ENCODE measurements at regions not wholly inside any gene's neighbourhood (a gene's known extent, or its start where the extent isn't known, plus 50 kb on each side); places are given as distances from the start of the nearest gene placed in this dataset.
"Not testable (repeated sequence)": the region's sequence is repeated elsewhere in the genome, so short reads cannot be mapped to it uniquely, and the experiment has no call there.

- no peak for TF ChIP-seq CTCF (IDR thresholded peaks at IDR 0.05; ENCODE audit: insufficient read depth, low read length, severe bottlenecking)
- Histone ChIP-seq H3K4me3 (ENCODE audit: low read depth, low read length) (no peak overlapping the region), H3K36me3 (ENCODE audit: control insufficient read depth, insufficient read depth, low read length) (no peaks in the 10 kb centered on the region), H3K27me3 (ENCODE audit: control insufficient read depth, insufficient read depth, low read length) (no peaks in the 10 kb centered on the region)
- DNase-seq (ENCODE audit: low read depth) (peak; percentile 29), FAIRE-seq (no peak)
Measured at GRCh38 chr4:11976726-11977263, 548.1 kb upstream of the HS3ST1 start.

GRCh38 chr4:11973270-11973669 lies 544.6 kb upstream of the HS3ST1 start:
- Histone ChIP-seq H3K27me3 (ENCODE audit: control insufficient read depth, insufficient read depth, low read length) (no peaks in the 10 kb centered on the region), H3K4me3 (ENCODE audit: low read depth, low read length) (no peak overlapping the region), H3K36me3 (ENCODE audit: control insufficient read depth, insufficient read depth, low read length) (no peaks in the 10 kb centered on the region)
- FAIRE-seq (no peak), DNase-seq (ENCODE audit: low read depth) (no peak)
- TF ChIP-seq CTCF (IDR thresholded peaks at IDR 0.05; ENCODE audit: insufficient read depth, low read length, severe bottlenecking): no peak

- FAIRE-seq: no peak
- TF ChIP-seq CTCF (IDR thresholded peaks at IDR 0.05; ENCODE audit: insufficient read depth, low read length, severe bottlenecking): no peak
Measured at GRCh38 chr4:11970754-11971153, 542.1 kb upstream of the HS3ST1 start.

GRCh38 chr4:11966782-11967181 lies 538.1 kb upstream of the HS3ST1 start:
- Histone ChIP-seq H3K4me3 (ENCODE audit: low read depth, low read length) (no peak overlapping the region), H3K36me3 (ENCODE audit: control insufficient read depth, insufficient read depth, low read length) (no peaks in the 10 kb centered on the region), H3K27me3 (ENCODE audit: control insufficient read depth, insufficient read depth, low read length) (no peaks in the 10 kb centered on the region)
- TF ChIP-seq CTCF (IDR thresholded peaks at IDR 0.05; ENCODE audit: insufficient read depth, low read length, severe bottlenecking): no peak
- FAIRE-seq (no peak), DNase-seq (ENCODE audit: low read depth) (no peak)

More at GRCh38 chr4:11970754-11971153, 542.1 kb upstream of the HS3ST1 start:
- Histone ChIP-seq H3K4me3 (ENCODE audit: low read depth, low read length) (no peak overlapping the region), H3K27me3 (ENCODE audit: control insufficient read depth, insufficient read depth, low read length) (no peaks in the 10 kb centered on the region), H3K36me3 (ENCODE audit: control insufficient read depth, insufficient read depth, low read length) (no peaks in the 10 kb centered on the region)
- no peak for DNase-seq (ENCODE audit: low read depth)

GRCh38 chr4:11954093-11954492 lies 525.4 kb upstream of the HS3ST1 start:
- no peak for FAIRE-seq
- Histone ChIP-seq H3K27me3 (ENCODE audit: control insufficient read depth, insufficient read depth, low read length) (no peaks in the 10 kb centered on the region), H3K4me3 (ENCODE audit: low read depth, low read length) (no peak overlapping the region), H3K36me3 (ENCODE audit: control insufficient read depth, insufficient read depth, low read length) (no peaks in the 10 kb centered on the region)
- TF ChIP-seq CTCF (IDR thresholded peaks at IDR 0.05; ENCODE audit: insufficient read depth, low read length, severe bottlenecking): peak; percentile 34
- peak; percentile 39 for DNase-seq (ENCODE audit: low read depth)

GRCh38 chr4:11949355-11949754 lies 520.7 kb upstream of the HS3ST1 start:
- no peak for TF ChIP-seq CTCF (IDR thresholded peaks at IDR 0.05; ENCODE audit: insufficient read depth, low read length, severe bottlenecking)
- FAIRE-seq: no peak
- no peaks in the 10 kb centered on the region for H3K36me3 ChIP-seq (ENCODE audit: control insufficient read depth, insufficient read depth, low read length)

GRCh38 chr4:11947629-11948028 lies 518.9 kb upstream of the HS3ST1 start:
- not testable (repeated sequence) for DNase-seq (ENCODE audit: low read depth); H3K27me3 ChIP-seq (ENCODE audit: control insufficient read depth, insufficient read depth, low read length); FAIRE-seq; H3K4me3 ChIP-seq (ENCODE audit: low read depth, low read length); H3K36me3 ChIP-seq (ENCODE audit: control insufficient read depth, insufficient read depth, low read length)

More at GRCh38 chr4:11949355-11949754, 520.7 kb upstream of the HS3ST1 start:
- H3K27me3 ChIP-seq (ENCODE audit: control insufficient read depth, insufficient read depth, low read length): no peaks in the 10 kb centered on the region
- H3K4me3 ChIP-seq (ENCODE audit: low read depth, low read length): no peak overlapping the region
- DNase-seq (ENCODE audit: low read depth): no peak

All from bronchial epithelial cell (primary cell).